GM18861 (cell line): ENCODE measurements at regions not wholly inside any gene's neighbourhood (a gene's known extent, or its start where the extent isn't known, plus 50 kb on each side); places are given as distances from the start of the nearest gene placed in this dataset.
"Not testable (repeated sequence)": the region's sequence is repeated elsewhere in the genome, so short reads cannot be mapped to it uniquely, and the experiment has no call there.

ENCODE experiments used
- ATAC-seq: cut with Tn5 transposase; IDR thresholded peaks from one replicate; pipeline ENCODE4 v1.9.1; 2021; ENCODE audit not compliant: unreplicated experiment

DNA sequence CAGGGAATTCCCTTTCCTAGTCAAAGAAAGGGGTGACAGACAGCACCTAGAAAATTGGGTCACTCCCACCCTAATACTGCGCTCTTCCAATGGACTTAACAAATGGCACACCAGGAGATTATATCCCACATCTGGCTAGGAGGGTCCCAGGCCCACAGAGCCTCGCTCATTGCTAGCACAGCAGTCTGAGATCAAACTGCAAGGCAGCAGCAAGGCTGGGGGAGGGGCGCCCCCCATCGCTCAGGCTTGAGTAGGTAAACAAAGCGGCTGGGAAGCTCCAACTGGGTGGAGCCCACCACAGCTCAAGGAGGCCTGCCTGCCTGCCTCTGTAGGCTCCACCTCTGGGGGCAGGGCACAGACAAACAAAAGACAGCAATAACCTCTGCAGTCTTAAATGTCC lies 1043.9 kb upstream of the GRIA3 start:
- not testable (repeated sequence) for ATAC-seq

DNA sequence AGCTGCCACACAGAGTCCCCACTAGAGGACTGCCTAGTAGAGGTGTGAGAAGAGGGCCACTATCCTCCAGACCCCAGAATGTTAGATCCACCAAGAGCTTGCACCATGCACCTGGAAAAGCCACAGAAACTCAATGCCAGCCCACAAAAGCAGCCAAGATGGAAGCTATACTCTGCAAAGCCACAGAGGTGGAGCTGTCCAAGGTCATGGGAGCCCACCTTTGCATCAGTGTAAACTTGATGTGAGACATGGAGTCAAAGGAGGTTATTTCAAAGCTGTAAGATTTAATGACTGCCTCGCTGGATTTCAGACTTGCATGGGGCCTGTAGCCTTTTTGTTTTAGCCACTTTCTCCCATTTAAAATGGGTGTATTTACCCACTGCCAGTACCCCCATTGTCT lies 1030.1 kb upstream of the GRIA3 start:
- no peak for ATAC-seq

DNA sequence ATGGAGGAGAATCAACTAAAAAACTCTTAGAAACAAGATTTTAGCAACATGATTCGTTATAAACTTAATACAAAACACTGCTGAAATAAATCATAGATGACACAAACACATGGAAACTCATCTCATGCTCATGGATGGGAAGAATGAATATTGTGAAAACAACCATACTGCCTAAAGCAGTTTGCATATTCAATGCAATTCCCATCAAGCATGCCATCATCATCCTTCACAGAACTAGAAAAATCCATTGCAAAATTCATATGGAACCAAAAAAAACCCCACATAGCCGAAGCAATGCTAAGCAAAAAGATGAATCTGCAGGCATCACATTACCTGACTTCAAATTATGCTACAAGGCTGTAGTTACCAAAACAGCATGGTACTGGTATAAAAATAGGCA lies 1015.8 kb upstream of the GRIA3 start:
- ATAC-seq, result no peak

- no peak for ATAC-seq
These were observed 999.3 kb upstream of the GRIA3 start for GRCh38 chrX:122184791-122185190.

DNA sequence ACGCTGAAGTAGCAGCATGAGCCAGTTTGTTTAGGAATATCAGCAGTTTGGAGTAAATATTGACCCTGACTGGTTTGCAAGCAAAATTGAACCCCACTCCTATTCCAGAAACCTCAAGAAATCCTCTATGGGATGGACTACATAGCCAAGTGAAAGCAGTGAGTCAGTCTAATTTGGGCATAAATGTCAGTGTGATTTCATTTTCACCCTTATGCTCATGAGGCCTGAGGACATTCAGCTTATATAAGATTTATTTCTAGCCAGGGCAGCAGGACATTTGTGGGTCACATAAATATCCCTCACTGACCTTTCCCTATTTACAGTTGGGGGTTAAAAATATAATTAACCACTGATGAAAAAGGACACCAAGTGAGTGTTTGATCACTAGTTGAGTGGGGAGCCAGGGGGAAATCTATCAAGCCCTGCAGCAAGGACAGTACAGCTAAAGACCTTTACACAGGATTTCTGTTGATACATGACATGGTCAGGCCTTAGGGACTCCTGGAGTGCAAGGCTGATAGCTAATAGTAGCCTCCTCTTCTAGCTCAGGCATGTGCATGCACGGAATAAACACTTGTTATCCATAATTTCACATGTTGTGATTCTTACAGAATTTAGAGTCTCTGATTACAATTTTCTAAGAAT lies 996.9 kb upstream of the GRIA3 start:
- no peak for ATAC-seq

DNA sequence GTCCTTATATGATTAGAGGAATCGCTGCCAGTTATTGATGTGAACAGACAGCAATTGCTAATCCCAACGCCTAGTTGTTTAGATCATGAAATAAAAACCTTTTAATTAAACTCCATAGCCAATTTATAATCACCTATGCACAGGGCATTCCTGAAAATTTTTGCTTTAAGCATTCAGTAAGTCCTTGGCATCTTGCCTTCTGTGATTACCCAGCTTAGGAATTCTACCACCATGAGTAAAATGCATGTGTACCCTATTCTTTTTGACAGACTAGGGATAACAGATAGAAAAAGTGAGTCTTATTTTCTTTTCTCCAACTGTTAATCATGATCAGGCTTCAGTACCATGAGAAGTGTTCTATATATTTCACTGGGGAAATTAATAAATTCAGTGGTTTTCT lies 995.3 kb upstream of the GRIA3 start:
- no peak for ATAC-seq

GRCh38 chrX:122196343-122196742 lies 987.7 kb upstream of the GRIA3 start:
- ATAC-seq, result no peak

GRCh38 chrX:122203399-122203798 lies 980.7 kb upstream of the GRIA3 start:
- no peak for ATAC-seq

DNA sequence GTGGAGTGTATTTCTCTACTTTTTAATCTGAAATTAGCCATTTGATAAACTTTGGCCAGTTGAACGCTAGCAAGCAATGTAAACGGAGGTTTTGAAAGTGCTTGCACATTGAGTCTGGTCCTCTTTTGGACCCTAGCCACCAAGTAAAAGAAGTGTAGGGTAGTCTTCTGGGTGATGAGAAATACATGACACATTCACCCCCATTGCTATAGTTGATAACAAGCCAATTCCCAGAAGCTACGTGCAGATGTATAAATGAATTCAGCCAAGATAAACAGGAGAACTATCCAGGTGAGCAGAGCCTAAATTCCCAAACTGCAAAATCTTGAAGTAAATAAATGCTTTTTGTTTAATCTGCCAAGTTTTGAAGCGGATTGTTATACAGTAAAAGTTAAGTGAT lies 965.4 kb upstream of the GRIA3 start:
- no peak for ATAC-seq

- no peak for ATAC-seq
These were observed 964.9 kb upstream of the GRIA3 start for GRCh38 chrX:122219226-122219625.

GRCh38 chrX:122219735-122220134 lies 964.3 kb upstream of the GRIA3 start:
- ATAC-seq, result no peak

GRCh38 chrX:122220644-122221373 lies 963.3 kb upstream of the GRIA3 start:
- ATAC-seq, result no peak

GRCh38 chrX:122221810-122222209 lies 962.3 kb upstream of the GRIA3 start:
- ATAC-seq, result not testable (repeated sequence)

DNA sequence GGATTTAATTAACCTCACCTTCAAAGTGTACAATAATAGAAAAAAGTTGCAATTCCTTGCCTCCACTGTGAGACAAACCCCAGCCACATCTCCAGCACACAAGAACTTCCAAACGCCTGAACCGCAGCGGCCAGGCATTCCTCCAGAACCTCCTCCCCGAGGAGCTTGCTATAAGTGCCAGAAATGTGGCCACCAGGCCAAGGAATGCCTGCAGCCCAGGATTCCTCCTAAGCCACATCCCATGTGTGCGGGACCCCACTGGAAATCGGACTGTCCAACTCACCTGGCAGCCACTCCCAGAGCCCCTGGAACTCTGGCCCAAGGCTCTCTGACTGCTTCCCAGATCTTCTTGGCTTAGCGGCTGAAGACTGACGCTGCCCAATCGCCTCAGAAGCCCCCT lies 959.9 kb upstream of the GRIA3 start:
- ATAC-seq, result not testable (repeated sequence)

GRCh38 chrX:122238801-122239200 lies 945.3 kb upstream of the GRIA3 start:
- ATAC-seq, result no peak

GRCh38 chrX:122241959-122242358 lies 942.1 kb upstream of the GRIA3 start:
- no peak for ATAC-seq

DNA sequence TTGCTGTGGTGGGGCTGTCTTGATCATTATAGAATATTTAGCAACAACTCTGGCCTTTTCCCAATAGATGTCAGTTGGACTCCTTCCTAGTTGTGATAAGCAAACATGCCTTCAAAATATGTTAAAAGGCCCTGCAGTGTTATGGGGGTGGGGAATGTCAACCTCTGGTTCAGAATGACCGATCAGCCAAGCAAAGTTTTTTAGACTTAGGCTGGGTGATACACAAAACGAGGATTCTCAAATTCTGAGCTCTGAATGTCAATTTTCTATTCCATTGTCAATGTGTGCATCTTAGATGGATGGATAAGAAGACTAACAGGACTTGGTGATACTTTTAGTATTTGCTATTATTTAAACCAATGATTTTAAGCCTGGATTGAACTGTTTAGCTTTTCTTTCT lies 940.0 kb upstream of the GRIA3 start:
- ATAC-seq, result no peak

- ATAC-seq, result no peak
These were observed 938.9 kb upstream of the GRIA3 start for GRCh38 chrX:122245175-122245574.

GRCh38 chrX:122245943-122246342 lies 938.1 kb upstream of the GRIA3 start:
- no peak for ATAC-seq

GRCh38 chrX:122246937-122247336 lies 937.1 kb upstream of the GRIA3 start:
- ATAC-seq, result no peak

DNA sequence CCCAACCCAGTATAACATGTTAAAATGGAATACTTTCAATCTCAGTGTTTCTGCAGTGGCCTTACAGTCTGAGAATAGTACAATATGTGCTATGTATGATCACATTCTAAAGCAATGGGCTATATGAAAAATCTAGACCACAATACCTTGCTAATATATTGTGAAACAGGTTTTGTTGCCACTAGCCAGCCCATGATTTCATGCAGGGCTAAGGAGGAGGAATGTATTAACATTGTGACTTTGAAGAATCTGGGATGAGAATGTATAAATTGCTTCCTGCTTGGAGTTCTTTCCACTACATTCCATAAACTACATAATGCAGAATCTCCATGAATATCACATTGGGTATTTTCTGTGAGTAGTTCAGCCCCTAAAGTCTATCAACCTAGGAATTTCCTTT lies 935.4 kb upstream of the GRIA3 start:
- ATAC-seq, result no peak

- ATAC-seq, result no peak
These were observed 931.6 kb upstream of the GRIA3 start for GRCh38 chrX:122252454-122252853.

DNA sequence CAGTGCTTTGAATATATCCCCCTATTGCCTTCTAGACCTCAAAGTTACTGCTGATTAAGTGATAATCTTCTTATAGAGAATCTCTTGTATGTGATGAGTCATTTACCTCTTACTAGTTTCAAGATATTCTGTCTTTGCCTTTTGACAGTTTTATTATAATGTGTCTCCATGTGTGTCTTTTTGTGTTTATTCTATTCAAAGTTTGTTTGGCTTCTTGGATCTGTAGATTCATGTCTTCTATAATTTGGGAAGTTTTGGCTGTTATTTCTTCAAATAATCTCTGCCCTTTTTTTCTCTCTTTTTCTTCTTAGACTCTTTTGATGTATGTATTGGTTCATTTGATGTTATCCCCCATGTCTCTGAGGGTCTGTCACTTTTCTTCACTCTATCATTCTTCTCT lies 915.7 kb upstream of the GRIA3 start:
- no peak for ATAC-seq
